ENCODE measurements at regions not wholly inside any gene's neighbourhood (a gene's known extent, or its start where the extent isn't known, plus 50 kb on each side); places are given as distances from the start of the nearest gene placed in this dataset.

GRCh38 chr6:141682391-141682790 is 450.3 kb upstream of the GJE1 start:
- no TSS peak for BruUV-seq (replicated peaks)
- Histone ChIP-seq H3K4me1 (ENCODE audit: insufficient read depth, low read length, poor library complexity, severe bottlenecking) (no peaks in the 10 kb centered on the region), H3K9me3 (ENCODE audit: low read depth, low read length, poor library complexity, severe bottlenecking) (no peaks in the 10 kb centered on the region), H3K27ac (ENCODE audit: low read depth, low read length, poor library complexity, severe bottlenecking) (no peak overlapping the region), H3K36me3 (ENCODE audit: insufficient read depth, low read length, poor library complexity, severe bottlenecking) (no peaks in the 10 kb centered on the region), H3K4me3 (ENCODE audit: low read depth, low read length, poor library complexity, severe bottlenecking) (no peak overlapping the region), H3K27me3 (replicated peaks; ENCODE audit: insufficient read depth, low read depth, low read length, poor library complexity) (no peaks in the 10 kb centered on the region)
- intact Hi-C loops (cut with micrococcal nuclease; ENCODE audit: unreplicated experiment): no loop called here
- CTCF ChIA-PET: no interaction called here
- no peak for DNase-seq (ENCODE audit: low spot score)
- TF ChIP-seq CTCF (conservative IDR thresholded peaks at IDR 0.05; ENCODE audit: low read depth, low read length): no peak
- TF ChIP-seq EZH2 (IDR thresholded peaks at IDR 0.05; ENCODE audit: borderline replicate concordance, low read depth, low read length, poor library complexity, severe bottlenecking): no peak
- POLR2A ChIA-PET (ENCODE audit: low non-redundant PET): no interaction called here

GRCh38 chr6:141677598-141678211 is 455.0 kb upstream of the GJE1 start:
- intact Hi-C loops (cut with micrococcal nuclease; ENCODE audit: unreplicated experiment): loop anchor here (1.0 to 5.0 kb wide), 4 partner anchors 40 to 1630 kb away; no protein-coding TSS in a partner anchor
- POLR2A ChIA-PET (ENCODE audit: low non-redundant PET): no interaction called here
- CTCF ChIA-PET: no interaction called here
- H3K27me3 ChIP-seq (replicated peaks; ENCODE audit: insufficient read depth, low read depth, low read length, poor library complexity): no peaks in the 10 kb centered on the region
- TF ChIP-seq CTCF (conservative IDR thresholded peaks at IDR 0.05; ENCODE audit: low read depth, low read length) (peak; percentile 72), EZH2 (IDR thresholded peaks at IDR 0.05; ENCODE audit: borderline replicate concordance, low read depth, low read length, poor library complexity, severe bottlenecking) (no peak)
- H3K36me3 ChIP-seq (ENCODE audit: insufficient read depth, low read length, poor library complexity, severe bottlenecking): no peaks in the 10 kb centered on the region
- peaks cover 22% of the 10 kb centered on the region for H3K4me1 ChIP-seq (ENCODE audit: insufficient read depth, low read length, poor library complexity, severe bottlenecking)
- DNase-seq (ENCODE audit: low spot score): peak; percentile 76
- H3K27ac ChIP-seq (ENCODE audit: low read depth, low read length, poor library complexity, severe bottlenecking): no peak overlapping the region
- H3K4me3 ChIP-seq (ENCODE audit: low read depth, low read length, poor library complexity, severe bottlenecking): no peak overlapping the region
- H3K9me3 ChIP-seq (ENCODE audit: low read depth, low read length, poor library complexity, severe bottlenecking): no peaks in the 10 kb centered on the region
- no TSS peak for BruUV-seq (replicated peaks)

- H3K27me3 ChIP-seq (replicated peaks; ENCODE audit: insufficient read depth, low read depth, low read length, poor library complexity): no peaks in the 10 kb centered on the region
- POLR2A ChIA-PET (ENCODE audit: low non-redundant PET): interaction anchor here (0.5 to 0.6 kb wide), 2 partner anchors 402 to 1468 kb away, joined by 3 read pairs; no protein-coding TSS in a partner anchor
These were observed 456.8 kb upstream of the GJE1 start for GRCh38 chr6:141675957-141676356.

More at GRCh38 chr6:141675957-141676356, 456.8 kb upstream of the GJE1 start:
- DNase-seq (ENCODE audit: low spot score): peak; percentile 80
- H3K4me3 ChIP-seq (ENCODE audit: low read depth, low read length, poor library complexity, severe bottlenecking): no peak overlapping the region
- CTCF ChIA-PET: interaction anchor here (0.6 kb wide), 1 partner anchor 17 kb away, joined by 5 read pairs; no protein-coding TSS in a partner anchor
- peak overlapping the region; percentile 67 for H3K27ac ChIP-seq (ENCODE audit: low read depth, low read length, poor library complexity, severe bottlenecking)
- H3K36me3 ChIP-seq (ENCODE audit: insufficient read depth, low read length, poor library complexity, severe bottlenecking): peaks cover 7% of the 10 kb centered on the region
- peak; percentile 68 for TF ChIP-seq CTCF (conservative IDR thresholded peaks at IDR 0.05; ENCODE audit: low read depth, low read length)
- TF ChIP-seq EZH2 (IDR thresholded peaks at IDR 0.05; ENCODE audit: borderline replicate concordance, low read depth, low read length, poor library complexity, severe bottlenecking): no peak
- H3K9me3 ChIP-seq (ENCODE audit: low read depth, low read length, poor library complexity, severe bottlenecking): peaks cover 12% of the 10 kb centered on the region
- BruUV-seq (replicated peaks): no TSS peak
- peaks cover 22% of the 10 kb centered on the region for H3K4me1 ChIP-seq (ENCODE audit: insufficient read depth, low read length, poor library complexity, severe bottlenecking)
- intact Hi-C loops (cut with micrococcal nuclease; ENCODE audit: unreplicated experiment): loop anchor here (2.0 to 5.0 kb wide), 3 partner anchors 39 to 1629 kb away; no protein-coding TSS in a partner anchor

Measured in A673 (cell line).